ENCODE measurements at regions not wholly inside any gene's neighbourhood (a gene's known extent, or its start where the extent isn't known, plus 50 kb on each side); places are given as distances from the start of the nearest gene placed in this dataset.
"Not testable (repeated sequence)": the region's sequence is repeated elsewhere in the genome, so short reads cannot be mapped to it uniquely, and the experiment has no call there.

DNA sequence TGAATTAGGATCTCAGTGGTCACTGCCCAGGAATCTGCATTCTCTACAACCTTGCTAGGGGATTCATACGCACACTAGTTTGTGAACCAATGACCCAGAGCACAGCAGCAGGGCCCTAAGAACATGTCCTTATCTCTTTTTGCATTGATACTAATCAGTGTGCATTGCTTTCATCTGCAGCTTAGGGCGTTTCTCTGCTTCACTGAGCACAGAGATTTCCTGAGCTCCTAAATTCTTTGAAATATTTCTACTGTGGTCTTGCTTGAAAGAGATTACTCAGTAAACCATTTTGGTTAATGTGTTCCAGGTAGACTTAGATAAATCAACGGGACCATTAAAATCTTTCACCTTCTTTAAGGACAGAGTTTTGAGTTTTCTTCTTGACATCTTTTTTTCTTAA lies 351.3 kb upstream of the KITLG start:
- DNase-seq = no peak

DNA sequence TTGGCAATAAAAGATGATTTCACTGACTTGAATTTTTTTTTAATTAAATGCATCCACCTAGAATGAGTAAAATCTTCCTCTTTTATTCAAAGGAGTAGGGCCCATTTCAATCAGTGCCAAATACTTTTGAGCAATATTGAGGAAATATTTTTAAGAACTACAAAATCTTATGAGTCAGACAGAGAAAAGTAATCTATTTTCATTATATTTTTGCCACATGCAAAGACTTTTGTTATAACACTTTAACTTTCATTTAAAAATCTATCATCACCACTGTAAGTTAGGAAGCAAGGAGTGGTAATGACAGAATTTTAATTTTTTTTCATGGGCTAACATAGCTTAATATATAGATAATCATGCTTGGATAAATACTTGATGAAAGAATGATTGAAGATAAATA lies 345.2 kb upstream of the KITLG start:
- no peak for DNase-seq

DNA sequence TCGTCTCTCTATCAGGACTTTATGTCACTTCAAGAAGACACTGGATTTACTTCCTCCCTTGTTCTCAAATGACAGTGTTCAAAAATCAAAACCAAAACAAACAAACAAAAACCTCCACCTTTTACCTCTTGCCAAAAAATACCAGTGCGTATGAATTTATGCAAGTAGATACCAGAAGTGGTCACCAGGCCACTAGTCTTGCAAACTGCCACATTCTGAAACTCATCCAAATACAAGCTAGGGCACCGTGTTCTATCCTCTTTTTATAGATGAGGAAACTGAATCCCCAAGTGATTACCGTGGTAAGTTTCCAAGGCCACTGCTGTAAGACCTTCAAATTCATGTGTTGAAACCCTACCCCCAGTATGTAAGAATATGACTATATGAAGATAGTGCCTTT lies 343.9 kb upstream of the KITLG start:
- no peak for DNase-seq

DNA sequence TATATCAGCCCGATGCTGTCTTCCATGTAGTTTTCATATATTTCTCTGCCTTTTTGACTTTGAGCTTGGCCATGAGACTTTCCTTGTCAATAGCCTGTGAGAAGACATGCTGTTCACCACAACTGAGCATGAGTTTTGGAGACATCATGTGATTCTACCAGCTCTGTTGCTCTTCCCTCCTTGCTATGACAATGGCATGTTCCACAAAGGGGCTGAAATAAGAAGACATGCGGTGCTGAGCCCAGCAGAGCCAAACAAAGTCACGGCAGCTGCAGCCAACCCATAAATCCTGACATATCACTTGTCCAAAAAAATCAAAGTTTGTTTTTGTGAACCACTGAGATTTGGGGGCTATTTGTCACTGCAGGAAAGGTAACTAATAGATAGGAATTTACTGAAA lies 343.4 kb upstream of the KITLG start:
- DNase-seq = no peak

DNA sequence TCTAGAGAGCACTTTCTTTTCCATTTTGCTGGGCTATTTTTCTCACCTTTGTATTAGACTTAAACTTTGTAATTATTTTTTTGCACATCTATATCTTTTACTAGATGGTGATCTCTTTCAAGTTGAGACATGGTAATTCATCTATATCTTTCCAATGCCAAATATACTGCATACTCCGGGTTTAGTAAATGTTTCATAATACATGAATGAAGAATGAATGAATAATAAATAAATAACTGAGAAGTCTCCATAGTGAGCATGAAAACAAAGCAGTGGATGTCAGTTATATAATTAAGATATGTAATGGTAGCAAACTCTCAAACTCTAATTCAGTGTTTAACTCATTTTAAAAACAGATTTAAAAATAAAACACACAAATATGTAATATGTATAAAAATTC lies 342.5 kb upstream of the KITLG start:
- no peak for DNase-seq

DNA sequence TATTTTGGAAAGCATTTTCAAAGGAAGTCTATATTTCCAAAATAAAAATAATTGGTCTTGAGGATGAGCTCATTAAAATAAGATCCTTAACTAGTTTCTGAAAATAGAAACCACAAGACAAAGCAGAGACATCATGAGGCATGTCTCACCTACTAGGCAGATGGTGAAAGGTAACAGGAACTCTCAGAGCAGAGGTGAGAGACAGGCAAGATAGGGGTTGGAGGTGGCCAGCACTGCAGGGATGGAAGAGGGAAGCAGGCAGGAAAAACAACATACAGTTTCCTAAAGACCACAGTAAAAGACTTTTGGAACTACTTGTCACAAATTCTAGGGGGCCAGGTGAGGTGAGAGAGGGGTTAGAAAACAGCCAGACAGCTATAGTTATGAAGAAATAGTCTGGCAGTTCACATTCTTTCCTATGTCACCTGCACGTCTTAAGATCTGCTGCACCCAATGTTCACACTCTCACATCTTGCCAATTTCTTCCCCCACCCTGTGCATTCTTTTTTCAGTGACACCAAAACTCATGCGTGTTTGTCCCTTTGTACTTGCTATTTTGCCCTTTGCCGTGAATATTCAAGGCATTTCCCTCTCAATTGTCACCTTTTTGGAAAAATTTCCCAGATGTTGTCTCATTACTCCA lies 341.7 kb upstream of the KITLG start:
- DNase-seq = no peak

DNA sequence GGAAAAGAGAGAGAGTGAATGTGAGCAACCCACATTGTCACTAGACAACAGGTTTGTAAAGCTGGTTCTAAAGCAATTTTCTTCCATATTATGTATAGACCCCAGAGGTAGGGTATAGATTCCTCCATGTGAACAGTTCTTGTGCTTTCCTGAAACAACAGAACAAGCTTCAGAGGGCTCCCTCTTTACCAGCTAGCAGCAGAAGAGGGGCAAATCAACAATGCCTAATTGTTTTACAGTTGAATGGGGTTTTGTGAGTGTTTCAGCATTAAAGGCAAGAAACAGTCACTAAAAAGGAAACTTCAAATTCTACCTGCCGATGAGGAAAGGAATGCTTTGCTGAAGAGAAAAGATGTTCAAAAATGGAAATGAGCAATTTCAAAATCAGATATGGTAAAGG lies 341.2 kb upstream of the KITLG start:
- DNase-seq = no peak

DNA sequence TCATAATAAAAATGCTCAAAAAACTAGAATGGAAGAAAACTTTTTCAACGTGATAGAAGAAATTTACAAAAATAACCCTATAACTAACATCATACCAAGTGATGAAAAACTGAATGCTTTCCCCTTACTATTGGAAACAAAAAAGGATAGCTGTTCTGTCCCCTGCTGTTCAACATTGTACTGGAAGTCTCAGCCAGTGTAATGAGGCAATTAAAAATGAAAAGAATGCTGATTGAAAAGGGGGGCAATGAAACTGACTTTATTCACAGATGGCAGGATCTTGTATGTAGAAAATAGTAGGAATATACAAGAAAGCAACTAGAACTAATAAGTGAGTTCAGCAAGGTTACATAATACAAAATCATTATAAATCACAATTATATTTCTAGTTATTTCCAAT lies 337.9 kb upstream of the KITLG start:
- no peak for DNase-seq

DNA sequence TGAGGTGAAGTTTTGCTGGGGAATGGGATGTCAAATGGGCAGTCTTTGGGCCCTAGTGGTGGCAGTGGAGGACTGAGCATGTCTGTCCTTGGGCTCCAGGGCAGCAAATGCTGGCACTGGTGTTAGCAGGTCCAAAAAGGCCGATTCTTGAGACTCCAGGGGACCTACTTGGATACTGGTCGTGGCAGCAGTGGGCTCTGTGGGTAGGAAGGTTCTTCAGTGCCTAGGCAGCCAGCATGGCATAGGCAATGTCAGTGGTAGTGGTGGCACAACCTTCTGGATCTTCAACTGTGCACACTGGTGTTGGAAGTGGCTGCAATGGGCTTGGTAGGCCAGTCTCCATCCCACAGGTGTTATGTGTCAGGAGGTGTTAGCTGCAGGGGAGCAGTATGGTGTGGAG lies 334.7 kb upstream of the KITLG start:
- no peak for DNase-seq

DNA sequence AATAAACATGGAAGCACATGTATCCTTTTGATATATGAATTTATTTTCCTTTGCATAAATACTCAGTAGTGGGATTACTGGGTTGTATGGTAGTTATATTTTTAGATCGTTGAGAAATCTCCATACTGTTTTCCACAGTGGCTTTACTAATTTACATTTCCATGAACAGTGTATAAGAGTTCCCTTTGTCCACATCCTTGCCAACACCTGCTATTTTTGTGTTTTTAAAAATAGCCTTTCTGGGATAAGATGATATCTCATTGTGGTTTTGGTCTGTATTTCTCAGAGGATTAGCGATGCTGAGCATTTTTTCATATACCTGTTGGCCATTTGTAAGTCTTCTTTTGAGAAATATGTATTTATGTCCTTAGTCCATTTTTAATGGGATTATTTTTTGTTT lies 329.2 kb upstream of the KITLG start:
- DNase-seq = no peak

DNA sequence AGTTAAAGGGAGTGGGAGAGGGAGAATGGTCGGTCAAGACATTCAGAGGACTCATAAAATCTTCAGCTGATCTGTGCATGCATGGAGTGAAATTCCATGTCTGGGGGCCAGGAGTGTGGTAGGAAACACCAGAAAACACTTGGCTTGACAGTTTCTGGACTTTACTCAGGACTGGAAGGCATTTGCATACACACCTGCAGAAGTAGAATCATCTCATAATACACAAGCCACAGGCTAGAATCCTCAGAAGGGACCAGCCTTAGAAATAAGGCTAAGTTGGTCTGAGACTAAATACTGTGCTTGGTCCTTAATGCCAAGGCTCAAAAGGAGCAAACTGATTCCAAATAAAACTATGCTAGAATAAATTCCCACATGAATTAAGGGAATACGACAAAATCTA lies 328.1 kb upstream of the KITLG start:
- no peak for DNase-seq

DNA sequence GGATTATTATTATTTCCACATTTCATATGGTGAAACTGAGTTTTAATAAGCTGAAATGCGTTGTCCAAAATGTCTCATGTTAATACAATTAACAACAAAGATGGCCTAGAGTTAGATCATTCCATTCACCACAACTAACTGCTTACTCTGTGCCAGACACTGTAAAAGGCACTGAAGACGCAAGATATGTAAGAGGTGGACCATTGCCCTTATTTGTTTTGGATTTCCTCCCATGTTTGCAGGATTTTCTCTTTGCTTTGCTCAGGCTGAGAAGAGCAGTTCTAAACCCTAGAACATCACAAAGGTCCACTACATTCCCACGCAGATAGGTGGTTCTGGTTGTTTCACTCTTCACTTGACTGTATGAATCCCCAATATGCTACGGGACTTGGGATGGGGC lies 324.4 kb upstream of the KITLG start:
- no peak for DNase-seq

DNA sequence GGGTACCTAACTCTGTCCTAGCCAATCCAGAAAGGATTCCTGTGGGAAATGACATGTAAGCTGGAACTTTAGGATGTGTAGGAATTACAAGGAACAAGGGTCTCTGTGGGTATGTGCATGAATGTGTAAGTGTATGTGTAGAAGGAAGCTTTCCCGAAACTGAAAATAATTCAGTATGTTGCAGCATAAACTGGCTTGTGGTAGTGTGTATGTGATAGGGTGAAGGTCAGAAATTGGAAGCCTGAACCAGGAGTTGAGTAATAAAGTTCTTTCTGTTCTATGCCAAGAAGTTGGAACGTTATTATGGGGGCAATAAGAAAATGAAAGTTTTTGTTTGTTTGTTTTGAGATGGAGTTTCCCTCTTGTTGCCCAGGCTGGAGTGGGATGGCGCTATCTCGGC lies 323.1 kb upstream of the KITLG start:
- DNase-seq = no peak

DNA sequence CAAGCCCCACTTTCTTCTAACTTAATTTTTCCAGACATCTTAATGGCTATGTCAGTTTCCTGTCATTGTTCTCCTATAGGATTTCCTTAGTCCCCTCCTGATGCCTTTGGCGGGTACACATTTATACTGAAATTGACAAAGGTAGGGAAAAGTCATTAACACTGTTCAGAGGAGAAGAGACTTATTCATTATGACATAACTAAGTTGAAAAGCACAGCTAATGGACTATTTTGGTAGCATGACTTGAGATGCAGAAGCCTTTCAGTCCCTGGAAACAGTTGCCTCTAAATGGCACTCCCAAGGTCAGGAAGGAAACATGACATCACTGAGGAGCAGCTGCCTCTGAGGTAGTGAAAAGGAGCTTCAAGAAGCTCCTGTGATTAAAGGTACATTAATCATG lies 317.5 kb upstream of the KITLG start:
- DNase-seq = no peak

DNA sequence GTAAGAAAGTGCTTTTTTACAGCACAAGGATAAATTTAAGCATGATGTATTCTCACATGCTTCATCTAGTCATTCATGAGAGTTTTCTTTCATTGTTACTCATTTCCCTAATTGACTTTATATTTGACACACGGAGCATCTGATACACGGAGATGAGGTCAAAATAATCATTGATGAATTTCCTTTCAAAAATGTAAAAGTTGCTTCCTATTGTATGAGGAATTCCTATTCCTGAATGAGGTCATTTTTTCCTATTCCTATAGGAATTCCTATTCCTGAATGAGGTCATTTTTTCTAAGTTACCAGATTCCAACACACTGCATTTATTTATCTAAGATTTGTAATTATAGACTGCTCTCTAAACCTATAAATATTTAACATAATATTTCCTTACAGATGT lies 316.7 kb upstream of the KITLG start:
- DNase-seq = no peak

DNA sequence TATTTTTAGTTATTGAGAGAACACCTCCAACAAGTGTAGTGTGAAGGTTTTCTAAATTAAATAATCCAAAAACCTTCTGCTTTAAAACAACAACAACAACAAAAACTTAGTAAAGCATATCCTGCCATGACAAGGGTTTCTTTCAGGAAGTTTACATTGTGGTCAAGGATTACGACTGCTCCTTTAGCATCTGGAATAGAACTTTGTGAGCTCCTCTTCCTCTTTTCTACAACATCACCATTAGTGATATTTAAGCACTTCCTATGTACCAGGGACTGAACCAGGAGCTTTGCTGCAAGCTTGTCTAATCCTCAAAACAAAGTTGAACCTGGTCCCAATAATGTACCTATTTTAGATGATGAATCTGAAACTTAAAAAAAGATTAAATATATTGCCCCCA lies 315.4 kb upstream of the KITLG start:
- no peak for DNase-seq

DNA sequence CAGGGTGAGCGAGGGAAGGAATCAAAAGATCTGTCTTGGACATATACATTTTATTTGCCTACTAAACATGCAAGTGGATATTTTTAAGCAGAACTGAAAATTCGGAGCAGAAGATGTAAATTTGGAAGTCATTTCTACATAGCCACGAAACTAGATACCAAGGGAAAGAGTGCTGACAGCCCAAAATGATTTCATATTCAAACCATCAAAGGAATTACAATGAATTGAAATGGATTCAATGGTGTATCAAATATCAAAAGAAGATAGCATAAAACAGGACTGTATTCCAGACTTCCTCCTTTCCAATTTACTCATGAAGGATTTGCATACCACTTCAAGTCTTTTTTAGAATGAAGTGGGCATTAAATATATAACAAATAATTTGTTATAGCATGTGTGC lies 313.5 kb upstream of the KITLG start:
- no peak for DNase-seq

DNA sequence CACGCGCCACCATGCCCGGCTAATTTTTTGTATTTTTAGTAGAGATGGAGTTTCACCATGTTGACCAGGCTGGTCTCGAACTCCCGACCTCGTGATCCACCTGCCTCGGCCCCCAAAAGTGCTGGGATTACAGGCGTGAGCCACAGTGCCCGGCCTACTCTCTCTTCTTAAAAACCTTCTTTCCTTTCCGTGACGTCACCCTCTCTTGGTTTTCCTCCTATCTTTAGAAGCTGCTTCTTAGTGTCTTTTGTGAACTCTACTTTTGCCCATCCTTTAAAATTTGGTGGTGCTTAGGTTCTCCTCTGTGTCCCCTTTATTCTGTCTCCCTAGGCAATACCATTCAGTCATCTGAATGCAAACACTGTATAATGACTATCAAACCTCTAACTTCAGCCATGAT lies 311.2 kb upstream of the KITLG start:
- not testable (repeated sequence) for DNase-seq

DNA sequence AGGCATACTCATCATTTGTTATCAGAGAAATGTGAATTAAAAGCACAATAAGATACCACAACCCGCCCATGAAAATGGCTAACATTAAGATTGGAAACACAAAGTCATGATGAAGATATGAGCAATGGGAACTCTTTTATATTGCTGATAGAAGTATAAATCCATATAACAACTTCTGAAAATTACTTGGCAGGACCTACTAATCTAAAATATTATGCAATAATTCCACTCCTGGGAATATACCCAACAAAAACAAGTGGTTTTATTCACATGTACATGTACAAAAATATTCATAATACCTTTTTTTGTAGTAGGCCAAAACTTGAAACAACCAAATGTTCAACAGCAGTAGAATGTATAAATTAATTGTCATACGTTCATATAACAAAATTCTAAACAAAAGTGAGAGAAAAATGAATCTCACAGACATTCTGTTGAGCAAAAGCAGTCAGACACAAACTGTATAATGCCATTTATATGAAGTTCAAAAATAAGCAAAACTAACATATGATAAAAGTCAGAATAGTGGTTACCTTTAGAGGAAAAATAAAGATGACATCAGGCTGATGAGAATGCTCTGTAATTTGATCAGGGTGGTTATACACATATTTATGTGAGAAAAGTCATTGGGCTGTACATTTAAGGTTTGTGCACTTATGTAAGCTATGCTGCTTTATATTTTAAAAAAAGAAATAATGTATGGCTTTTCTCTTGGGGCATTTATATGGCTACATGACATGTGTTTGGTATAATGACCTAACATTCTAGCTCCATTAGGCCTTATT lies 309.2 kb upstream of the KITLG start:
- no peak for DNase-seq

DNA sequence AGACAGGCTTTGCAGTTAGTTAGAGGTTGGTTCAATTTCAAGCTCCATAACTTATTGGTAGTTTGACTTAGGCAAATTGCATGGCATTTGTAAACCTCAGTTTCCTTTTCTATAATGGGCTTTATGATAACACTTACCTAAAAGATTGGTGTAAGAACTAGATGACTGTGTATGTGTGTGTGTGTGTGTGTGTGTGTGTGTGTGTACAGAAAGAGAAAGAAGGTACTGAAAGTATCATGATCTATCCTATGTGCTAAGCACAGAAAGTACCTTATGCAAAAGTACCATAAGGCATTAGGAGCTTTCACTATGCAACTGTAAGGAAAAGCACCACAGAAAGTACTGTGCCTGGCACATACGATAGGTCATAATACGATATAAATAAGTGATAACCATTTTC lies 304.3 kb upstream of the KITLG start:
- DNase-seq = no peak

DNA sequence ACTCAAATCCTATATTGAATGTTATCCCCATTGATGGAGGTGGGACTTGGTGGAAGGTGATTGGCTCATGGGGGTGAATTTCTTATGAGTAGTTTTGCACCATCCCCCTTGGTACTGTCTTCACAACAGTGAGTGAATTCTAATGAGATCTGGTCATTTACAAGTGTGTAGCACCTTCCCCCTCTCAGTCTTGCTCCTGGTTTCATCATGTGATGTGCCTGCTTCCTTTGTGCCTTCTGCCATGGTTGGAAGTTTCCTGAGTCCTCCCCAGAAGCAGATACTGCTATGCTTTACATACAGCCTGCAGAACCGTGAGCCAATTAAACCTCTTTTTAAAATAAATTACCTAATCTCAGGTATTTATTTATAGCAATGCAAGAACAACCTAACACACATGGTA lies 302.4 kb upstream of the KITLG start:
- DNase-seq = no peak

DNA sequence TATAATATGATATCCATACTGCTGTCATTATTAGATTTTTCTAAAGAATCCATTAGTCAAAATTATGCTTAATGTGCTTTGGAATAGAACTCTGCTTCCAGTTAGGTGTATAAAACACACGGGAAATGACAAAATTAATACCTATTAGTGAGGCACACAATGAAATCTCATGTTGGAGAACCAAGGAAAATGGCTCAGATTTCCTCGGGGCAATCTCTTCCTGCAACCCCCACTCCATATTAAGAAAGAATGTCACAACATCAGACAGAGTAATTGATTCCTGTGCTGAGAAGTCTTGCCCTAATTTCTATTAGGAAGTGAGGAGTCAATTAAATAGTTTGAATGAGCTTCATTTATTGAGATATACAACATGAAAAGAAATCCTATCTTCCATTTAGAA lies 299.8 kb upstream of the KITLG start:
- no peak for DNase-seq

DNA sequence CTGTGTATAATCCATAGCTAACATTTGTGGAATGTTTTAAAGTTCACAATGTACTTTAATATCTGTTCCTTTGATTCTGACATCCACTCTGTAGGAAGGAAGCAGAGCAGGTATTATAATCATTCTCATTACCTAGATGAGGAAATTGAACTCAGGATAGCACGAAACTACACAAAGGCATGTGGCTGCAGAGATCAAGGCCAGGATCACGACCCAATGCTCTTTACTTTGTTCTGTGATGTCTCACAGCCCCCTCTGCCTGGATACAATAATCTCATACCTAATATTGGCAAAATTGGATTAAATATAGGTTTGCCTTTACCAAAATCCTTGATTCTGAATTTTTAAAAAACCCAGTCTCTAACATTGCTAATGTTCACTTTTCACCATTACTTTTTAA lies 298.0 kb upstream of the KITLG start:
- no peak for DNase-seq

DNA sequence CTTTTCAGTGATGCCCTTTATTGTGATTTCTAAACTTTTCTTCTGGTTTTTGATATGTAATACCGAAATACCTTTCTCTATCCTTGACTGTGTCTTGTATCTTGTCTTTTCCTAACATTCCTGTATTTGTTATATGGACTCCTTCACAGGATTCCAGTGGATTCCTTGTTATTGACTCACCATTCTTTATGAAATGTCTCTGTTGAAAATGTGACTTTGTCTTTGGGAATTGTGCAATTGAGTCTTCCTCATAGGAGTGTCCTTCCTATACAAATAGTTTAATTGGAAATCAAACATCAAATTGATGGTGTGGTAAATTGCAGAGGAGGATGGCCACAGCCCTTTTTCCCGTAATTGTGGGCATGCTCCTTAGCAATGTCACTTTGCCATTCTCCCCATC lies 296.6 kb upstream of the KITLG start:
- DNase-seq = no peak

Measured in stimulated activated CD4-positive, alpha-beta T cell treated with anti-CD3 and anti-CD28 coated beads, Interleukin-4, amount 100 ng/mL, for 4 hours (primary cell).